ENCODE measurements at regions not wholly inside any gene's neighbourhood (a gene's known extent, or its start where the extent isn't known, plus 50 kb on each side); places are given as distances from the start of the nearest gene placed in this dataset.

GRCh38 chr3:20575146-20575545 is 389.1 kb upstream of the SGO1 start:
- TF ChIP-seq CTCF (IDR thresholded peaks at IDR 0.05; ENCODE audit: poor library complexity, severe bottlenecking): no peak
- TF ChIP-seq EZH2 (IDR thresholded peaks at IDR 0.05; ENCODE audit: borderline replicate concordance, insufficient read depth, low read length, poor library complexity, severe bottlenecking): no peak

Measured in neural cell (in vitro differentiated cells).